OCI-LY7 (cell line): ENCODE measurements at regions not wholly inside any gene's neighbourhood (a gene's known extent, or its start where the extent isn't known, plus 50 kb on each side); places are given as distances from the start of the nearest gene placed in this dataset.

ENCODE experiments used
- EZH2phosphoT487 ChIP-seq: fragments of 200-600 bp; sonication (generic); IDR thresholded peaks from 2 replicates; pipeline ENCODE4 v1.6.1; 2018; ENCODE audit warnings: low read depth, borderline replicate concordance, mild to moderate bottlenecking, mixed run types, antibody characterized with exemption, low read length, moderate library complexity, mixed read lengths
- TF ChIP-seq, protein P1 (sequence below): fragments of 200-600 bp; sonication (generic); conservative IDR thresholded peaks from 2 replicates; pipeline ENCODE4 v1.5.1; 2014; ENCODE audit warnings: mild to moderate bottlenecking, antibody characterized with exemption, low read length, moderate library complexity, mixed read lengths

GRCh38 chr6:147869869-147870268 lies 361.4 kb downstream of the SAMD5 start:
- TF ChIP-seq, protein P1, sequence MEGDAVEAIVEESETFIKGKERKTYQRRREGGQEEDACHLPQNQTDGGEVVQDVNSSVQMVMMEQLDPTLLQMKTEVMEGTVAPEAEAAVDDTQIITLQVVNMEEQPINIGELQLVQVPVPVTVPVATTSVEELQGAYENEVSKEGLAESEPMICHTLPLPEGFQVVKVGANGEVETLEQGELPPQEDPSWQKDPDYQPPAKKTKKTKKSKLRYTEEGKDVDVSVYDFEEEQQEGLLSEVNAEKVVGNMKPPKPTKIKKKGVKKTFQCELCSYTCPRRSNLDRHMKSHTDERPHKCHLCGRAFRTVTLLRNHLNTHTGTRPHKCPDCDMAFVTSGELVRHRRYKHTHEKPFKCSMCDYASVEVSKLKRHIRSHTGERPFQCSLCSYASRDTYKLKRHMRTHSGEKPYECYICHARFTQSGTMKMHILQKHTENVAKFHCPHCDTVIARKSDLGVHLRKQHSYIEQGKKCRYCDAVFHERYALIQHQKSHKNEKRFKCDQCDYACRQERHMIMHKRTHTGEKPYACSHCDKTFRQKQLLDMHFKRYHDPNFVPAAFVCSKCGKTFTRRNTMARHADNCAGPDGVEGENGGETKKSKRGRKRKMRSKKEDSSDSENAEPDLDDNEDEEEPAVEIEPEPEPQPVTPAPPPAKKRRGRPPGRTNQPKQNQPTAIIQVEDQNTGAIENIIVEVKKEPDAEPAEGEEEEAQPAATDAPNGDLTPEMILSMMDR: no peak
- no peak for TF ChIP-seq EZH2phosphoT487
